H1 (cell line): ENCODE measurements at regions not wholly inside any gene's neighbourhood (a gene's known extent, or its start where the extent isn't known, plus 50 kb on each side); places are given as distances from the start of the nearest gene placed in this dataset.

Experiments used
- CTCF ChIA-PET: fragments of 300-600 bp; sonication (Branson Sonifier 250); formaldehyde crosslinking; loops from one replicate; lab custom pipeline; 2021; ENCODE audit not compliant: partially characterized antibody; lab: Charles Lee
- POLR2A ChIA-PET: fragments of 300-600 bp; sonication (Branson Sonifier 250); formaldehyde crosslinking; loops from one replicate; lab custom pipeline; 2021; ENCODE audit warnings: inconsistent platforms; ENCODE audit not compliant: partially characterized antibody; lab: Charles Lee
- DNase-seq, 2 experiments: peaks; one replicate each; pipeline versions ENCODE4 v3.0.0 to v3.0.0-alpha.2; 2010 to 2022; ENCODE audit warnings: low spot score in 2 of 2, low read depth in 1 of 2, mixed read lengths in 1 of 2
- FAIRE-seq: peaks from 2 replicates; lab custom pipeline; 2011; peaks lifted over from hg19 to GRCh38; lab: Jason Lieb, UNC
- H2AFZ ChIP-seq: 2 replicates; pipeline ENCODE4 v1.8.1; 2012; ENCODE audit warnings: low read length, inconsistent platforms
- H2AK5ac ChIP-seq: 2 replicates; pipeline ENCODE4 v1.6.1; 2013; ENCODE audit warnings: low read depth, low read length
- H2BK120ac ChIP-seq: replicated peaks from 2 replicates; pipeline ENCODE3; 2013; ENCODE audit warnings: low read depth, low read length, inconsistent platforms
- H2BK12ac ChIP-seq: 2 replicates; pipeline ENCODE4 v1.6.1; 2013; ENCODE audit warnings: low read depth, low read length
- H2BK15ac ChIP-seq: 2 replicates; pipeline ENCODE4 v1.6.1; 2013; ENCODE audit warnings: low read length
- H2BK20ac ChIP-seq: 2 replicates; pipeline ENCODE4 v1.6.1; 2013; ENCODE audit warnings: low read length
- H2BK5ac ChIP-seq: 2 replicates; pipeline ENCODE4 v1.6.1; 2013; ENCODE audit warnings: low read depth, low read length
- H3K14ac ChIP-seq: 2 replicates; pipeline ENCODE4 v1.6.1; 2013; ENCODE audit warnings: inconsistent platforms; ENCODE audit not compliant: insufficient read length
- H3K18ac ChIP-seq: 2 replicates; pipeline ENCODE4 v1.6.1; 2013; ENCODE audit warnings: low read length; ENCODE audit errors: extremely low read depth
- H3K23ac ChIP-seq: 2 replicates; pipeline ENCODE4 v1.6.1; 2013; ENCODE audit warnings: inconsistent platforms; ENCODE audit not compliant: insufficient read length
- H3K23me2 ChIP-seq: 2 replicates; pipeline ENCODE4 v1.6.1; 2013; ENCODE audit warnings: low read depth, low read length
- H3K27ac ChIP-seq: 2 replicates; pipeline ENCODE4 v1.6.1; 2011; ENCODE audit warnings: low read depth, low read length, inconsistent platforms
- H3K27me3 ChIP-seq, 4 experiments: replicated peaks in 1 of 4; 1 replicate in 1 of 4; 2 replicates in 3 of 4; pipeline versions ENCODE4 v1.6.1 to v1.8.1; 2011 to 2013; ENCODE audit warnings: low read length in 3 of 4, mild to moderate bottlenecking in 3 of 4, inconsistent platforms in 2 of 4, mixed read lengths in 2 of 4, moderate library complexity in 1 of 4; ENCODE audit not compliant: control insufficient read depth in 3 of 4, insufficient read depth in 3 of 4; ENCODE audit errors: extremely low read depth in 1 of 4
- H3K36me3 ChIP-seq, 4 experiments: 2 replicates each; pipeline versions ENCODE4 v1.6.1 to v1.8.1; 2011 to 2013; ENCODE audit warnings: mild to moderate bottlenecking in 4 of 4, low read length in 3 of 4, moderate library complexity in 2 of 4, control low read depth in 1 of 4, inconsistent platforms in 1 of 4; ENCODE audit not compliant: insufficient read depth in 4 of 4, control insufficient read depth in 2 of 4
- H3K4ac ChIP-seq: replicated peaks from 2 replicates; pipeline ENCODE3; 2013; ENCODE audit warnings: low read length, low read depth, mixed read lengths, inconsistent platforms; ENCODE audit not compliant: insufficient read length
- H3K4me1 ChIP-seq, 4 experiments: replicated peaks in 1 of 4; 1 replicate in 1 of 4; 2 replicates in 3 of 4; pipeline versions ENCODE4 v1.6.1 to v1.8.1; 2011 to 2013; ENCODE audit warnings: low read length in 3 of 4, inconsistent platforms in 2 of 4, mixed read lengths in 1 of 4; ENCODE audit not compliant: insufficient read depth in 4 of 4, control insufficient read depth in 3 of 4
- H3K4me2 ChIP-seq, 2 experiments: 2 replicates each; pipeline versions ENCODE4 v1.6.1 to v1.8.1; 2011 to 2013; ENCODE audit warnings: low read depth in 2 of 2, low read length in 2 of 2, control low read depth in 1 of 2, inconsistent platforms in 1 of 2, mild to moderate bottlenecking in 1 of 2; ENCODE audit not compliant: insufficient read depth in 1 of 2
- H3K4me3 ChIP-seq, 4 experiments: fragments of 200-600, 300-600 bp in 1 of 4; sonication (generic), shearing (Covaris generic), sonication (Bioruptor Twin) in 1 of 4; 2 replicates each; pipeline versions ENCODE4 v1.5.1 to v1.8.1; 2011 to 2016; ENCODE audit warnings: low read length in 4 of 4, low read depth in 3 of 4, control low read depth in 2 of 4, inconsistent platforms in 2 of 4, mild to moderate bottlenecking in 2 of 4, mixed read lengths in 1 of 4, moderate library complexity in 1 of 4; ENCODE audit not compliant: insufficient read depth in 2 of 4; ENCODE audit errors: extremely low read depth in 1 of 4
- H3K56ac ChIP-seq: replicated peaks from 2 replicates; pipeline ENCODE3; 2013; ENCODE audit warnings: low read depth, mild to moderate bottlenecking, mixed read lengths, low read length, inconsistent platforms; ENCODE audit not compliant: insufficient read length
- H3K79me1 ChIP-seq: 2 replicates; pipeline ENCODE4 v1.6.1; 2013; ENCODE audit warnings: low read depth, low read length, control low read depth
- H3K79me2 ChIP-seq, 2 experiments: 2 replicates each; pipeline versions ENCODE4 v1.6.1 to v1.8.1; 2012 to 2013; ENCODE audit warnings: low read length in 2 of 2, mild to moderate bottlenecking in 2 of 2, inconsistent platforms in 1 of 2; ENCODE audit not compliant: insufficient read depth in 2 of 2, control insufficient read depth in 1 of 2
- H3K9ac ChIP-seq, 4 experiments: replicated peaks in 1 of 4; 1 replicate in 1 of 4; 2 replicates in 3 of 4; pipeline versions ENCODE4 v1.6.1 to v1.8.1; 2011 to 2013; ENCODE audit warnings: low read depth in 3 of 4, low read length in 3 of 4, control low read depth in 2 of 4, mild to moderate bottlenecking in 2 of 4, moderate library complexity in 2 of 4, inconsistent platforms in 1 of 4; ENCODE audit errors: extremely low read depth in 1 of 4
- H3K9me3 ChIP-seq, 2 experiments: 2 replicates each; pipeline versions ENCODE4 v1.6.1 to v1.8.1; 2012 to 2013; ENCODE audit warnings: mild to moderate bottlenecking in 2 of 2, moderate library complexity in 2 of 2, control low read depth in 1 of 2, inconsistent platforms in 1 of 2, low read depth in 1 of 2, low read length in 1 of 2, mixed read lengths in 1 of 2; ENCODE audit not compliant: insufficient read depth in 2 of 2
- H4K20me1 ChIP-seq, 2 experiments: replicated peaks in 1 of 2; 2 replicates each; pipeline versions ENCODE3 to v1.8.1; 2011 to 2013; ENCODE audit warnings: inconsistent platforms in 2 of 2, low read length in 2 of 2, mild to moderate bottlenecking in 1 of 2; ENCODE audit not compliant: insufficient read depth in 2 of 2, control insufficient read depth in 1 of 2
- H4K5ac ChIP-seq: 2 replicates; pipeline ENCODE4 v1.6.1; 2013; ENCODE audit warnings: low read length, low read depth, mixed read lengths, inconsistent platforms; ENCODE audit not compliant: insufficient read length
- H4K8ac ChIP-seq: 2 replicates; pipeline ENCODE4 v1.8.0; 2013; ENCODE audit warnings: mild to moderate bottlenecking, moderate library complexity, low read length, inconsistent platforms; ENCODE audit not compliant: insufficient read depth; ENCODE audit errors: extremely low read depth
- H4K91ac ChIP-seq: replicated peaks from 2 replicates; pipeline ENCODE3; 2013; ENCODE audit warnings: low read length, mixed read lengths, inconsistent platforms; ENCODE audit not compliant: insufficient read length
- ASH2L ChIP-seq: fragments of 200-600, 300-600 bp; sonication (generic); IDR thresholded peaks from one replicate; pipeline ENCODE4 v1.7.1; 2017; ENCODE audit warnings: low read length
- SP2 ChIP-seq: IDR thresholded peaks from 2 replicates; pipeline ENCODE4 v1.6.1; 2012; ENCODE audit warnings: mild to moderate bottlenecking, low read length, inconsistent platforms
- SP4 ChIP-seq: IDR thresholded peaks from 2 replicates; pipeline ENCODE4 v1.6.1; 2012; ENCODE audit warnings: low read length, inconsistent platforms
- TCF12 ChIP-seq: IDR thresholded peaks from 2 replicates; pipeline ENCODE4 v1.6.1; 2011; ENCODE audit warnings: low read depth, mild to moderate bottlenecking, low read length
- WGBS, 2 experiments: shearing (Covaris generic) in 1 of 2; methylation state at CpG; one replicate each; pipeline versions ENCODE4 v1.1.6 to v1.1.7; 2013 to 2015; ENCODE audit warnings: low lambda C conversion rate in 2 of 2, mixed read lengths in 2 of 2, inconsistent platforms in 1 of 2, low coverage in 1 of 2, missing lambda C conversion rate in 1 of 2; ENCODE audit not compliant: insufficient replicate concordance in 2 of 2, insufficient coverage in 1 of 2, insufficient read length in 1 of 2; ENCODE audit errors: extremely low coverage in 1 of 2, missing lambda C conversion rate in 1 of 2; 5-methylcytosine and 5-hydroxymethylcytosine counted together

GRCh38 chr3:148044151-148044550 is 635.0 kb downstream of the ZIC1 start:
- H3K4me3 ChIP-seq, result no peak overlapping the region
- H3K27ac ChIP-seq, result no peak overlapping the region
- no peaks in the 10 kb centered on the region for H4K20me1 ChIP-seq
- no peak overlapping the region for H2AFZ ChIP-seq
- no peak overlapping the region for H3K18ac ChIP-seq
- CTCF ChIA-PET, result no interaction called here
- no peak overlapping the region for H3K23ac ChIP-seq
- H2AK5ac ChIP-seq, result no peak overlapping the region
- no peaks in the 10 kb centered on the region for H3K4me1 ChIP-seq
- H3K9ac ChIP-seq, result no peak overlapping the region
- H3K4ac ChIP-seq, result no peak overlapping the region
- H3K79me2 ChIP-seq, result no peaks in the 10 kb centered on the region
- H2BK120ac ChIP-seq, result no peak overlapping the region
- H3K23me2 ChIP-seq, result no peaks in the 10 kb centered on the region
- no peak for FAIRE-seq
- no peak overlapping the region for H4K91ac ChIP-seq
- H4K5ac ChIP-seq, result no peak overlapping the region
- H2BK15ac ChIP-seq, result no peak overlapping the region
- no peak overlapping the region for H2BK20ac ChIP-seq
- DNase-seq, result no peak
- WGBS, 2 experiments, result 94% methylated on average over 1 of the region's 1 CpG; no CpG with 5 or more reads in 1 of the 2 experiments
- H3K79me1 ChIP-seq, result no peaks in the 10 kb centered on the region
- H3K36me3 ChIP-seq, result no peaks in the 10 kb centered on the region
- no peak overlapping the region for H3K4me2 ChIP-seq
- H2BK12ac ChIP-seq, result no peak overlapping the region
- no peak overlapping the region for H3K56ac ChIP-seq
- peaks cover 0 to under 1% of the 10 kb centered on the region in 2 experiments; a peak in 1 of 4 replicates for H3K9me3 ChIP-seq
- H4K8ac ChIP-seq, result no peak overlapping the region
- no peaks in the 10 kb centered on the region for H3K27me3 ChIP-seq
- no peak overlapping the region for H2BK5ac ChIP-seq
- H3K14ac ChIP-seq, result no peak overlapping the region
- POLR2A ChIA-PET, result no interaction called here
- no peak for TF ChIP-seq ASH2L
- TF ChIP-seq SP2, result no peak
- TF ChIP-seq SP4, result no peak
- no peak for TF ChIP-seq TCF12
